ENCODE measurements at regions not wholly inside any gene's neighbourhood (a gene's known extent, or its start where the extent isn't known, plus 50 kb on each side); places are given as distances from the start of the nearest gene placed in this dataset.

DNA sequence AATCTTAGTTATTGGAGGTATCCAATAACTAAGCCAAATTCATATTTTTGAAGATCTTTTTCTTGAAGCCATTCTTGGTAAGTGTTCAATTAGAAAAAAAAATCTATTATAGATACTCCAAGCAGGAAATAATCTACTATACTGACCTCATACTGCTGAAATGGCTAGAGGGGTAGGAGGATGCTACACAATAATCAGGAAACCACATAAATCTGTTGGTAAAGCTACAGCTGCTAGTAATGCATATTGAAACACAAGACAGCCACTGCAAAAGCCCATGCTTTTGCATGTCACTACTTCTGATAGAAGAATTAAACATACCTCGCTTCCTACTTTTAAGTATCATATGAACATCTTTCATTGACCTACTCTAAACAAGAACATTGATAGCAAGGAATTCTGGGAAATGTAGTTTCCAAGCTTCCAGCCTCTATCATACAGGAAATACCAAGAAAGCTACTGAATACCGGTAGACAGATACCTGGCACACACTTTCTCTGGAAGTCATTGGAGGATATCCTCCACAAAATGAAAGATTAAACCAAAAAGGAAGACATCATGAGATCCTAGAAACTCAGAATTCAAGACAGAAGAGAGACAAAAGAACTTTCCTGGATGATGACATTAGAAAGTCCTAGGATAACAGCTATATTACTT, 103.0 kb upstream of the VAV3 start:
- H3K4me3 ChIP-seq (ENCODE audit: severe bottlenecking), result no peak overlapping the region
- ATAC-seq (ENCODE audit: low read depth) (no peak; the same call in 2 of the 3 replicates), DNase-seq (ENCODE audit: low spot score) (no peak)
- H3K36me3 ChIP-seq (ENCODE audit: low read depth), result no peaks in the 10 kb centered on the region
- no peaks in the 10 kb centered on the region for H3K4me1 ChIP-seq (ENCODE audit: insufficient read depth, poor library complexity, severe bottlenecking)
- TF ChIP-seq, protein P1, sequence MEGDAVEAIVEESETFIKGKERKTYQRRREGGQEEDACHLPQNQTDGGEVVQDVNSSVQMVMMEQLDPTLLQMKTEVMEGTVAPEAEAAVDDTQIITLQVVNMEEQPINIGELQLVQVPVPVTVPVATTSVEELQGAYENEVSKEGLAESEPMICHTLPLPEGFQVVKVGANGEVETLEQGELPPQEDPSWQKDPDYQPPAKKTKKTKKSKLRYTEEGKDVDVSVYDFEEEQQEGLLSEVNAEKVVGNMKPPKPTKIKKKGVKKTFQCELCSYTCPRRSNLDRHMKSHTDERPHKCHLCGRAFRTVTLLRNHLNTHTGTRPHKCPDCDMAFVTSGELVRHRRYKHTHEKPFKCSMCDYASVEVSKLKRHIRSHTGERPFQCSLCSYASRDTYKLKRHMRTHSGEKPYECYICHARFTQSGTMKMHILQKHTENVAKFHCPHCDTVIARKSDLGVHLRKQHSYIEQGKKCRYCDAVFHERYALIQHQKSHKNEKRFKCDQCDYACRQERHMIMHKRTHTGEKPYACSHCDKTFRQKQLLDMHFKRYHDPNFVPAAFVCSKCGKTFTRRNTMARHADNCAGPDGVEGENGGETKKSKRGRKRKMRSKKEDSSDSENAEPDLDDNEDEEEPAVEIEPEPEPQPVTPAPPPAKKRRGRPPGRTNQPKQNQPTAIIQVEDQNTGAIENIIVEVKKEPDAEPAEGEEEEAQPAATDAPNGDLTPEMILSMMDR (IDR thresholded peaks at IDR 0.05; ENCODE audit: poor library complexity, severe bottlenecking), result no peak
- no peak overlapping the region for H3K27ac ChIP-seq (ENCODE audit: poor library complexity, severe bottlenecking)
- no peaks in the 10 kb centered on the region for H3K27me3 ChIP-seq (ENCODE audit: insufficient read depth, poor library complexity, severe bottlenecking)
- H3K9me3 ChIP-seq (ENCODE audit: severe bottlenecking), result no peaks in the 10 kb centered on the region

DNA sequence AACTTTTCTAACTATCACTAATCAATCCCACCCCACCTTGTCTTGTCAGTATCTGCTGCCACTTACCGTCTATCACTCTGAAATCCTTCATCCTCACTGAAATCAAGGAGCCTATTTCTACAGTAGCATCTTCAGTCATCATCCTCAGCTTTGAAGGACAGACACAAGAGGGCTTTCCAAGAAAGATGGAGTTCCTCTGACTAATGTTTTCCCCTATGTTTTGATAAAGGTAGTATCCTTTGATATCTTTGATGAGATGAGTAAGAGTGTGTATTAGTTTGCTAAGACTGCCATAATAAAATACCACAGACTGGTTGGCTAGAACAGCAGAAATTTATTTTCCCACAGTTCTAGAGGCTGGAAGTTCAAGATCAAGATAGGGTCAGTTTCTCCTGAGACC, 101.8 kb upstream of the VAV3 start:
- H3K4me1 ChIP-seq (ENCODE audit: insufficient read depth, poor library complexity, severe bottlenecking), result no peaks in the 10 kb centered on the region
- DNase-seq (ENCODE audit: low spot score) (no peak), ATAC-seq (ENCODE audit: low read depth) (no peak)
- no peaks in the 10 kb centered on the region for H3K27me3 ChIP-seq (ENCODE audit: insufficient read depth, poor library complexity, severe bottlenecking)
- H3K27ac ChIP-seq (ENCODE audit: poor library complexity, severe bottlenecking), result no peak overlapping the region
- H3K9me3 ChIP-seq (ENCODE audit: severe bottlenecking), result no peaks in the 10 kb centered on the region
- TF ChIP-seq, protein P1 (IDR thresholded peaks at IDR 0.05; ENCODE audit: poor library complexity, severe bottlenecking), result no peak
- H3K36me3 ChIP-seq (ENCODE audit: low read depth), result no peaks in the 10 kb centered on the region
- no peak overlapping the region for H3K4me3 ChIP-seq (ENCODE audit: severe bottlenecking)

DNA sequence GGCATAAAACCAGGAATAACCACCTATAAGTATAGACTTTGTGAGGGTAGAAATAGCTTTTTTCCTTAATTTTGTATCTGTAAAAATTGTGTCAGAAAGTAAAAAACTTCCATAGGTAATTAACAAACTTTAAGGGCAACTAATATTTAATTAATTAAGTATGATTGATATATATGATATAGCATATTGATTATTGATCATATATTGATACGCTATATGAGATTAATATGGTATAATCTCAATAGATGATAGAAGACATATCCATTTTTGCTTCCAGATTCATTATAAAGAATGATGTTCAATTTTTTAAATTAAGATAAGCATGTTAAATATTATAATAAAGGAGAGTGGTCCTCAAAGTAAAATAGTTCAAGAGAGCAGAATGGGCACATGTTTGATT, 99.3 kb upstream of the VAV3 start:
- TF ChIP-seq, protein P1 (IDR thresholded peaks at IDR 0.05; ENCODE audit: poor library complexity, severe bottlenecking), result no peak

DNA sequence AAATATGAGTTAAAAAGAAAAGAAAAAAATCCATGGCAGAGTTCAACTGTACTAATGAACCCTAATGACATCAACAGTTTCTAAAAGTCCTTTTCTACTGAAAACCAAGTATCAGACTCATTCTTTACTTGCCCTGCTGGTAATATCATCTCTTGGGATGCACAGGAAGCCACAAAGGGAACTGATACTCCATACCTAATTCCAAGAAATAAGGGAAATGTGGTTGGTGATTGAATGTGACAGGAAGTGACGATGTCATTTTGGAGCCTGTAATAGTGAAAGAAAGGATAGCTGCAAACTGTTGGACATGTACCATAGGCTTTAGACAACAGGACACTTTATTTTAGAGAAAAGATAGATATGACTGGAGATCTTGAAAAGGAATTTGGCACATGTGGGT, 98.7 kb upstream of the VAV3 start:
- Histone ChIP-seq H3K27me3 (ENCODE audit: insufficient read depth, poor library complexity, severe bottlenecking) (no peaks in the 10 kb centered on the region), H3K36me3 (ENCODE audit: low read depth) (no peaks in the 10 kb centered on the region), H3K9me3 (ENCODE audit: severe bottlenecking) (no peaks in the 10 kb centered on the region), H3K4me3 (ENCODE audit: severe bottlenecking) (no peak overlapping the region), H3K27ac (ENCODE audit: poor library complexity, severe bottlenecking) (no peak overlapping the region), H3K4me1 (ENCODE audit: insufficient read depth, poor library complexity, severe bottlenecking) (no peaks in the 10 kb centered on the region)
- DNase-seq (ENCODE audit: low spot score) (no peak), ATAC-seq (ENCODE audit: low read depth) (no peak)
- TF ChIP-seq, protein P1 (IDR thresholded peaks at IDR 0.05; ENCODE audit: poor library complexity, severe bottlenecking), result no peak

More for the DNA sequence above, 99.3 kb upstream of the VAV3 start:
- H3K4me3 ChIP-seq (ENCODE audit: severe bottlenecking), result no peak overlapping the region
- H3K9me3 ChIP-seq (ENCODE audit: severe bottlenecking), result no peaks in the 10 kb centered on the region
- H3K27me3 ChIP-seq (ENCODE audit: insufficient read depth, poor library complexity, severe bottlenecking), result no peaks in the 10 kb centered on the region
- ATAC-seq (ENCODE audit: low read depth) (no peak), DNase-seq (ENCODE audit: low spot score) (no peak)
- no peak overlapping the region for H3K27ac ChIP-seq (ENCODE audit: poor library complexity, severe bottlenecking)
- H3K36me3 ChIP-seq (ENCODE audit: low read depth), result no peaks in the 10 kb centered on the region
- no peaks in the 10 kb centered on the region for H3K4me1 ChIP-seq (ENCODE audit: insufficient read depth, poor library complexity, severe bottlenecking)

DNA sequence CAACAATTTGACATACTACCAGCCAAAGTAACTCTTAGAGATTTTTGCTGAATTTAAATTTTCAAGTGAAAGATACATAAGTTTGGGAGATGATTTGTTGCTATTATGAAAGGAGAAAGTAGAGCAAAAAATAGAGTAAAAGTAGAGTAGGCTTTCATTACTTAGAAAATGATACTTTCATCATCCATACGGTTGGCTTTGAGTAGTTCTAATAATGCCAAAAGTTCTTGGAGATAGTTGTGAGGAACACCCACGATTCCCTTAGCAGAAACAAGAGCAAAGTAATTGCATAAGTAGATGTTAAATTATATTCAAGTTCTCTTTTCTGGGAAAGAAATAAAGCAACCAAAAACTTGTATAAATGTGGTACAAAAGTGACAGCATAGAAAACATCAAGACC, 95.0 kb upstream of the VAV3 start:
- no peak for DNase-seq (ENCODE audit: low spot score)
- no peak for ATAC-seq (ENCODE audit: low read depth)
- no peaks in the 10 kb centered on the region for H3K9me3 ChIP-seq (ENCODE audit: severe bottlenecking)
- H3K27ac ChIP-seq (ENCODE audit: poor library complexity, severe bottlenecking), result no peak overlapping the region
- no peaks in the 10 kb centered on the region for H3K27me3 ChIP-seq (ENCODE audit: insufficient read depth, poor library complexity, severe bottlenecking)
- no peaks in the 10 kb centered on the region for H3K4me1 ChIP-seq (ENCODE audit: insufficient read depth, poor library complexity, severe bottlenecking)
- TF ChIP-seq, protein P1 (IDR thresholded peaks at IDR 0.05; ENCODE audit: poor library complexity, severe bottlenecking), result no peak
- no peak overlapping the region for H3K4me3 ChIP-seq (ENCODE audit: severe bottlenecking)
- H3K36me3 ChIP-seq (ENCODE audit: low read depth), result no peaks in the 10 kb centered on the region
